ENCODE measurements at regions not wholly inside any gene's neighbourhood (a gene's known extent, or its start where the extent isn't known, plus 50 kb on each side); places are given as distances from the start of the nearest gene placed in this dataset.
"Not testable (repeated sequence)": the region's sequence is repeated elsewhere in the genome, so short reads cannot be mapped to it uniquely, and the experiment has no call there.

GRCh38 chr13:34179481-34179880 is 361.5 kb downstream of the RFC3 start:
- FAIRE-seq (no peak), DNase-seq (ENCODE audit: insufficient read length) (no peak)
- TF ChIP-seq TAF1 (IDR thresholded peaks at IDR 0.05; ENCODE audit: borderline replicate concordance, low read depth, low read length) = no peak
- TF ChIP-seq POLR2A (IDR thresholded peaks at IDR 0.05; ENCODE audit: low read depth, low read length) = no peak
- TF ChIP-seq POLR2AphosphoS5 (IDR thresholded peaks at IDR 0.05; ENCODE audit: low read depth, low read length) = no peak

DNA sequence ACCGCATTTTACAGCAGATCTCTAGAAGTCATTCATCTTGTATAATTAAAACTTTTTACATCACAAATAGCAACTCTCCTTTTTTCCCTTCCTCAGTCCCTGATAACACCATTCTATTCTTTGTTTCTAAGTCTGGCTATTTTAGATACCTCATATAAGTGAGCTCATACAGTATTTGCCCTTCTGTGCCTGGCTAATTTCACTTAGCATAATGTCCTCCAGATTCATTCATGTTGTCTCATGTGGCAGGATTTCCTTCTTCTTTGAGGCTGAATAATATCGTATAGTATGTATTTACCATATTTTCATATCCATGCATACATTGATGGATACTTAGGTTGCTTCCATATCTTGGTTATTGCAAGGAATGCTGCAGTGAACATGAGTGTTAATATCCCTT is 362.0 kb downstream of the RFC3 start:
- DNase-seq (ENCODE audit: insufficient read length) (no peak), FAIRE-seq (no peak)
- TF ChIP-seq TAF1 (IDR thresholded peaks at IDR 0.05; ENCODE audit: borderline replicate concordance, low read depth, low read length) = no peak
- no peak for TF ChIP-seq POLR2A (IDR thresholded peaks at IDR 0.05; ENCODE audit: low read depth, low read length)

- not testable (repeated sequence) for FAIRE-seq; DNase-seq (ENCODE audit: insufficient read length)
These were observed 363.3 kb downstream of the RFC3 start for GRCh38 chr13:34181256-34181655.

GRCh38 chr13:34189946-34190345 is 372.0 kb downstream of the RFC3 start:
- no peak for TF ChIP-seq TAF1 (IDR thresholded peaks at IDR 0.05; ENCODE audit: borderline replicate concordance, low read depth, low read length)
- FAIRE-seq (no peak), DNase-seq (ENCODE audit: insufficient read length) (no peak)

DNA sequence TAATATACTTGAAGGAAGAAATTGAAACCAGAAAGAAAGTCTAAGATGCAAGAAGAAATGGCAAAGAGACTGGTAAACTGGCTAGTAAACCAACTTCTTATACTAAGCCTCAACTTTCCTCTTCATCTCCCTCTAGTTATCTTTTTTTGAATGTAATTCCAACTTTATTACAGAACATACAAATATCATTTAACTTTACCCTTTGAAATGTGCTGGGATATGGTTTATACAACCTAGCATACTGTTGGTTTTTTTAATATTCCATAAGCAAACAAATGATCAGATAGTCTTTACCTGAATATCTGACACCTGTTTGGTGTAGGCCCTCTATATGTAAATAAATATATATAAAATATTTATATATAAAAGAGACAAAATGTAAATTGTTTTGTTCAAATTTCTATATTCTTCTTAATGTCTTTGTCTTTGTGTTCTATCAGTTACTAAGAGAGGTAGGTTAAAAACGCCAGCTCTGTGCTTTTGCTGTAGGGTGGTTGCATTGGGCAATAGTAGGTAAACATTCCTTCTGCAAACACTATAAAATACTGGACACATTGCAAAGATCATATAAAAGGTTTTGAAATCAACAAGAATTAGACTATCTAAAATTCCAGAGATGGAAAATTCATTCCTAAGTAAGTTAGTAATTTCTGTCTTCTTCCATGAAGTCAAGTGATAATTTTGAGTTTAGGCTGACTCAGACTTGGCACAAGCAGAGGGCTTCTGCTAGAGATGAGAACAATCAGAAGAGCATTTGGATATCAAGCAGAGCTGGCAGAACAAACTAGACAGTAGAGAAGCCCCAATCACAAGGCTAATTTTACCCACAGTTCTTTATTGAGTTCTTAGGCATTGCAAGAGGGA is 383.3 kb downstream of the RFC3 start:
- TF ChIP-seq POLR2AphosphoS5 (IDR thresholded peaks at IDR 0.05; ENCODE audit: low read depth, low read length) (no peak), TAF1 (IDR thresholded peaks at IDR 0.05; ENCODE audit: borderline replicate concordance, low read depth, low read length) (no peak), POLR2A (IDR thresholded peaks at IDR 0.05; ENCODE audit: low read depth, low read length) (no peak)
- FAIRE-seq (no peak), DNase-seq (ENCODE audit: insufficient read length) (no peak)

DNA sequence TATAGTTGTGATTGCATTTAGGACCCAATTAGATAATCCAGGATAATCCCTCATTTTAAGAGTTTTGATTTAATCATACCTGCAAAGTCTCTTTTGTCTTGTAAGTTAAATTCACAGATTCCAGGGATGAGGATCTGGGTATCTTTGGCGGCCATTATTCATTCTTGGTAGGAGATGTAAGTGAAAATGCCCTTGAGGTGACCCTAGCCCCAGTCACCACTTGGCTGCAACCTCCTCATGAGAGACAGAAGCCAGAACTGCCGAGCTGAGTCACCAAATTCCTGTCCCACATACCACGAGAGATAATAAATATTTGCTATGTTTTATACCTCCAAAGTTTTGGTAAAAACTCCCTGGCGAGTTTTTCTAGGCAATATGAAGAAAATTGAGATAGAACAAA is 389.4 kb downstream of the RFC3 start:
- TF ChIP-seq POLR2AphosphoS5 (IDR thresholded peaks at IDR 0.05; ENCODE audit: low read depth, low read length) (no peak), TAF1 (IDR thresholded peaks at IDR 0.05; ENCODE audit: borderline replicate concordance, low read depth, low read length) (no peak), POLR2A (IDR thresholded peaks at IDR 0.05; ENCODE audit: low read depth, low read length) (no peak)
- FAIRE-seq = no peak

DNA sequence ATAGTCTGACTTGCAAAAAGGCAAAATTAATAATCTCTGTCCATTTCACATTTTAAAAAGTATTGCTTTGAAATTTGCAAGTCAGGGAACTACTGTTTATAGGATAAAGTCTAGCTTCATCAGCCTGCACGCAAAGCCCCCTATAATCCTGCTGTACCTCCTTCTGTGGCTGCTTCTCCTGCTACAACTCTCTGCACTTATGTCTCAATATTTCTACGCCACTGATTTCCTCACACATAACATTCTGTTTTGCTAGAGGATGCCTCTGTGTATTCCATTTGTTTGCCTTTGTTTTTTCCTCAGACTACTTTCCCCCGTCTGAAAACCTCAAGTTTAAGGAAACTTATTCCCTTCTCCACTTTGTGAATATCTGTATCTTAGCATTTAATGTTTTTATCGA is 389.9 kb downstream of the RFC3 start:
- no peak for FAIRE-seq
- TF ChIP-seq TAF1 (IDR thresholded peaks at IDR 0.05; ENCODE audit: borderline replicate concordance, low read depth, low read length) = no peak
- TF ChIP-seq POLR2AphosphoS5 (IDR thresholded peaks at IDR 0.05; ENCODE audit: low read depth, low read length) = no peak
- TF ChIP-seq POLR2A (IDR thresholded peaks at IDR 0.05; ENCODE audit: low read depth, low read length) = no peak
- no peak for DNase-seq (ENCODE audit: insufficient read length)

More for the DNA sequence above, 389.4 kb downstream of the RFC3 start:
- DNase-seq (ENCODE audit: insufficient read length) = no peak

DNA sequence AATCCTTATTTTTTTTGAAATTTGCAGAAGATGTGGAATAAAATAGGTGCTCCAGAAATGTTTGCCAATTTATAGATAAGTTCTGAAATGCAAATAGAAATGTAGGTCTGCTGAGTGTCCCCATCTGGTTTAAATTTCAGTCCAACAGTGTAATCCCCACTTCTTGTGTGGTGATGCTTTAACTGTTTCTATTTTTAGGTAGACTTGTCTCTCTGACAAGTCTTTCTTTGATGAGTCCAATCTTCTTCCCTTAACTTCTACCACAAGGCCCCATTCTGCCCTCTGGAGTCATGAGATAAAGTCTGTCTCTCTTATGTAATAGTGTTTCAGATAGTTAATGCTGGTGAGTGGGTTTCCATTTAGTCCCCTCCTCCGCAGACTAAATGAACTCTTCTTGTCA is 390.4 kb downstream of the RFC3 start:
- FAIRE-seq (no peak), DNase-seq (ENCODE audit: insufficient read length) (no peak)
- TF ChIP-seq TAF1 (IDR thresholded peaks at IDR 0.05; ENCODE audit: borderline replicate concordance, low read depth, low read length) (no peak), POLR2AphosphoS5 (IDR thresholded peaks at IDR 0.05; ENCODE audit: low read depth, low read length) (no peak), POLR2A (IDR thresholded peaks at IDR 0.05; ENCODE audit: low read depth, low read length) (no peak)

- DNase-seq (ENCODE audit: insufficient read length) (no peak), FAIRE-seq (no peak)
- TF ChIP-seq TAF1 (IDR thresholded peaks at IDR 0.05; ENCODE audit: borderline replicate concordance, low read depth, low read length) = no peak
These were observed 392.4 kb downstream of the RFC3 start for GRCh38 chr13:34210341-34210740.

DNA sequence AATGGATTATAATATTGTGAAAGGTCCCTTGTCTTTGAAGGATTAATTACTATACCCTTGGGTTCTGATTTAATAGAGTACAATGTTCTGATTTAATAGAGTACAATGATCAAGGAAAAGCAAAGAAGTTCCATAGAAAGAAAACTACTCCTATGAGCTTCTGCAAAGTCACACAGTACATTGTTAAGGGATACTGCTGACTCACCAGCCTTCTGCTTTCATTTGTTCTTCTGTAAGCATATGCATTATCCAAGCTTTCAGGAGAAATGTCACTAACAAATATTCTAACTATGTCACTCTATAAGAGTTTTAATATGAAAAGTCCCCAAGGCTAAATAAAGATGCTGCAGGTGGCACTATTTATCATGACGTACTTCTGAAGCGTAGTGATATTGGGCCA is 396.7 kb downstream of the RFC3 start:
- TF ChIP-seq POLR2AphosphoS5 (IDR thresholded peaks at IDR 0.05; ENCODE audit: low read depth, low read length) = no peak
- TF ChIP-seq TAF1 (IDR thresholded peaks at IDR 0.05; ENCODE audit: borderline replicate concordance, low read depth, low read length) = no peak
- no peak for TF ChIP-seq POLR2A (IDR thresholded peaks at IDR 0.05; ENCODE audit: low read depth, low read length)
- DNase-seq (ENCODE audit: insufficient read length) (no peak), FAIRE-seq (no peak)

DNA sequence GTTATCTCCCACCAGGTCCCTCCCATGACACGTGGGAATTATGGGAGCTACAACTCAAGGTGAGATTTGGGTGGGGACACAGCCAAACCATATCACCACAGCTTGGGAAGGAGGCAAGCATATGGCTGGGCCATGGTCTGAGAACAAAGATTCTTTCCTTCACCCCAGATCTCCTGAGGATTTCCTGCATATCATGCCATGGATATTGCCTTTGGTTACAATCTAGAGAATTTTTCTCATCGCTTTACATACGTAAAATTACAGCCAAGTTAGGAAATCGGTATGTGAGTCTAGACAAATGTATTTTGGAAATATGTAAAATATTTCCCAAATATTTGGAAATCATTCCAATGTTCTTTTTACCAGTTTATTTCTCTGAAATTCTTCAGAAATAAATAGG is 398.3 kb downstream of the RFC3 start:
- DNase-seq (ENCODE audit: insufficient read length) (no peak), FAIRE-seq (no peak)
- TF ChIP-seq POLR2AphosphoS5 (IDR thresholded peaks at IDR 0.05; ENCODE audit: low read depth, low read length) (no peak), POLR2A (IDR thresholded peaks at IDR 0.05; ENCODE audit: low read depth, low read length) (no peak), TAF1 (IDR thresholded peaks at IDR 0.05; ENCODE audit: borderline replicate concordance, low read depth, low read length) (no peak)

DNA sequence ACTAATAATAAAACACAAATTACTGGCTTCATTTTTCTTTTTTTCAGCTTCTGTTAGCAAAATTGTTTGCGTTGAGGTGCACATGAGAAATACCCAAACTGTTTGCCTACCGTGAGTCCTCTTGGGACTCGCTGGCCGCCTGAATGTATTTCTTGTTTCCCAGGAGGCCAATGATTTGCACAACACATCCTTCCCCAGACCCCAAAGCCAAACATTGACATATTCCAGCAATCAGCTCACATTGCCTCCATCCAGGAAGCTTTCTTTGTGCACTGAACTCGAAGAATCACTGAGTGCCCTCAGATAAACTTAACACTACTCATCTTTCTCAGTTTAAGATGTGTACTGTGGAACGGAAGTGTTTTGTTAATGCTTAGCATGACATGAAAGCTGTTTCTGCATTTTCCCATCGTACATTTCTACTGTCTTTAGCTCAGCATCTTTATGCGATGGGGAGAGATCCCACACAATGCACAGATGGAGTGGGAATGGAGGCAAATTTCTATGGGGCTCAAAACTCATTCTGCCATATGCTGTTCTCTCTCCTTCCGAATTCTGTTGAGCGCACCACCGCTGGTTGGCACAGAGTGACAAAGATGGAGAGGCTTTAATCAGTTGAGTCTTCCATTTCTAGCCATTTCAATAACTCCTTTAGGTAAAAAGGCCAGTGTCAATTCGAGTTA is 399.5 kb downstream of the RFC3 start:
- FAIRE-seq (no peak), DNase-seq (ENCODE audit: insufficient read length) (no peak)
- TF ChIP-seq POLR2AphosphoS5 (IDR thresholded peaks at IDR 0.05; ENCODE audit: low read depth, low read length) = no peak
- TF ChIP-seq POLR2A (IDR thresholded peaks at IDR 0.05; ENCODE audit: low read depth, low read length) = no peak
- no peak for TF ChIP-seq TAF1 (IDR thresholded peaks at IDR 0.05; ENCODE audit: borderline replicate concordance, low read depth, low read length)
